Glomerular visceral epithelial cell (primary cell): ENCODE measurements at regions not wholly inside any gene's neighbourhood (a gene's known extent, or its start where the extent isn't known, plus 50 kb on each side); places are given as distances from the start of the nearest gene placed in this dataset.
A peak's percentile ranks its signal among the peaks of the same experiment; 100 is the strongest.

Source experiments
- DNase-seq: peaks from one replicate; pipeline ENCODE4 v3.0.0-alpha.2; 2016; ENCODE audit errors: extremely low spot score

DNA sequence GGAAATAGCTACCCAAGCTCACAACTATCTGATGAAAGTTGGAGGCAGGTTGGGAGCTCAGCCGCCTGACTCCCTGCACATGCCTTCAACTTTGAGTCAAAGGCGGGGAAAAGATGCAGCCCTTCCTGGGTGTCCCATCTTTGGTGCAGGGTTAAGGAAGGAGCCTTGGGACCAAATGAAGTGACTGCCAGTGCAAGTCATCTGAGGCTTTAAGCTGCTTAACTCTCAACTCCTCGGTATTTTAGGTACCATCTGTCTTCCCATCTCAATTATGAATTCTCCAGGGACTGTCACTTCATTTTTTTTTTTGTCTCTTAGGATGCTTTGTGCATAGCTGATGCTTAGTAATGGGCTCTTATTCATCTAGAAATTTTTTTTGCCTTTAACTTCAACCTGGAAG lies 408.8 kb upstream of the C2CD4B start:
- DNase-seq = no peak

DNA sequence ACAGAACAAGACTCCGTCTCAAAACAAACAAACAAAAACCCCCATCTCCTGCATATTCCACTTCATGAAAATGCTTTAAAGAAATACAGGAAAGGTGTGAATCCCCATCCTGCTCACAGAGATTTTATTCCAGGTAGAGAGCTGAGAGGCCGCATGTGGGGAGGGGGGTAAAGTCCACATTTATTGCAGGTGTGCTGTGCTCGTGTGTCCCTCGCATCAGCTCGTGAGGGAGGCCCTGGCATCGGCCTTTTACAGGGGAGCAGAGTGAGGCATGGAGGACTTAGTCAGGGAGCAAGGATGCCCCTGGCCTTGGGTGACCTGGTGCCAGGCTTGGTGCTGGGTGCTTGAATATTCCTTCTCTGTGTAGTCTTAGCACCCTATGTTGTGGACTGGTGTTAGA lies 413.5 kb upstream of the C2CD4B start:
- DNase-seq = no peak

DNA sequence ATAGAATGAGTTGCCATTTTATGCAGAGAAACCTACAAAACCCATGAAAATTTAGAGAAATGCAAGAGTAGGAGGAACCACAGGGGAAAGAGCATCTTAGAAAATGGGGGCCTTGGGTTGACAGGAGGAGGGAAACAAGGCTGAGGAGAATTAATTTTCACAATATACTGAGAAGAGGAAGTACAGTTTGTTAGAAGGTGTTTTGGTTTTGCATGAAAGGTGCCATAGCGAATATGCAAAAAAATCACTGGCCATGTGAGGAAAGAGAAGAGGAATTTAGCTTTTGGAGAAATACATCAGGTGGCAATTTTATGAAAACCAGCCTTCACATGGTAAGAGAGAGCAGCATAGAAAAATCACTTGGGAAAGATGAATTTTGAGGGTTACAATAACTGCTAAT lies 413.9 kb upstream of the C2CD4B start:
- DNase-seq = no peak

DNA sequence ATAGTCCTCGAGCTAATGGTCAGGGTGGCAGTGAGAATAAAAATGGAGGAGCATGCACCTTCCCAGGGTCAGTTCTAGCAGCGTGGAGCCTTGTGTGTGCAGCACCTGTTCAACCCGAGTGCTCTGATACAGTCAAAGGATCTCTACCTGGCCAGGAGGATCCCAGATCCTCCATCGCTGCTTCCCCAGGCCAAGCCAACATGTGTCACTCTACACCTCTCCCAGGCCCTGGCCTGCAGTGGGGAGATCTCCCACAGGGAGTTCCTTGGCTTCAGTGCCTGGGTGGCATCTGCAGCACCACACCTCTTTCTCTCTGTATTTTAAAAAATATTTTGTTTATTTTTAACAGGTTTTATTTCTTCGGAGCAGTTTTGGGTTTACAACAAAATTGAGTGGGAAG lies 414.8 kb upstream of the C2CD4B start:
- no peak for DNase-seq

DNA sequence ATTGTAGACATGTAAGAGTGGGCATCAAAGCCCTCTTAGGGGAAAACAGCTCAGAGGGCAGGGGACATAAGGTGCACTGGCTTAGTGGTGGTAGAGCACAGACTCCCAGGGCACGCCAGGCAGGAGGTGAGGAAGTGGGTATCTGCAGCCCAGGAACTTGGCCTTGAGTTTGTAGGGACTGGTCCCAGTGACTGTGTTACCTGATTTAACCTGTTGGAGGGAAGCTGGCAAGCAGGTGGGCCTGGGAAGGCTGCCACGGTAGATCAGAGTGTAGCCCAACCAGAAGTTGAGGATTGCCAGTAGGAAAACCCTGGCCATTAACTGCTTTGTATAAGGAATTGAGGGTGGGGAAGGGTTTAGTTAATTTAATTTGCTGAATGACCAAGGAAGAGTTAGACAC lies 417.5 kb upstream of the C2CD4B start:
- no peak for DNase-seq

DNA sequence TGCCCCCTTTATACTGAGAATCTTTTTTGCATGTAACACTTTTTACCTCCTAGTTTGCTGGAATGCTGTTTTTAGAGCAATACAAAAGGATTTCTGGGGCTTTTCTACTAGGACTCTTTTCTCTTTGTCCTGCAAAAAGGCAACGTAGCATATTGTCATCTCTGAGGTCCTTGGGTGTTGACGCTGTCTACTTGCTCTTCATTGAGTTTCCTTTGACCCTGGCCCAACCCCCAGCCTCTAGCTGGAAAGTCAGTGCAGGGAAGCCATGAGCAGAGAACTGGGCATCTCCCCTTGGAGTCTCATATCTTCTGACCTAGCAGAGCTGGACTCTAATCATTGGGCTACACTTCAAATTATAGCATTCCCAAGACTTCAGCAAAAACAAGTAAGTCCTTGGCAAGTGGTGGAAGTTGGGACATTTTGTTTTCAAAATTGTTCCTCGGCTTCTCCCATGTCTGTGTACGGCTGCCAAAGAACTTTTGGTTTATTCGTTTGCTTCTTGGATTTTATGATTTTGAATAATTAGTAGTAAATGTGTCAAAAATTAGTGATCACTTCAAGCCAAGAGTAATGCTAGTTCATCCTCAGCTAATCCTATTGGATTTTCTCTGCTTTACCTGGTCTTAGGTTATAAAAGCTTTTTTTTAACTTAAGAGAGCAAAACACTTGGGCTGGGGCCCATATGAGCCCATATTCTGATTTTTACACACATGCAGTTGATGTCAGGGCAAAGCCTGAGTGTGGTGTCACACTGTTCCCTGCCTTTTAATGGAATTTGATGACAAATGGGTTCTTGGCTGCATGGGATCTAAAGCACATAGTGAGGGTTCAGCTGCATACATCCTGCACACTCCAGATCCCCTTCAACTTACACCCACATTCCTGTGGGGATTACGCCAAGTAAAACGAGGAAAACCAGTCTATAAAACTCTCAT lies 419.5 kb upstream of the C2CD4B start:
- no peak for DNase-seq

DNA sequence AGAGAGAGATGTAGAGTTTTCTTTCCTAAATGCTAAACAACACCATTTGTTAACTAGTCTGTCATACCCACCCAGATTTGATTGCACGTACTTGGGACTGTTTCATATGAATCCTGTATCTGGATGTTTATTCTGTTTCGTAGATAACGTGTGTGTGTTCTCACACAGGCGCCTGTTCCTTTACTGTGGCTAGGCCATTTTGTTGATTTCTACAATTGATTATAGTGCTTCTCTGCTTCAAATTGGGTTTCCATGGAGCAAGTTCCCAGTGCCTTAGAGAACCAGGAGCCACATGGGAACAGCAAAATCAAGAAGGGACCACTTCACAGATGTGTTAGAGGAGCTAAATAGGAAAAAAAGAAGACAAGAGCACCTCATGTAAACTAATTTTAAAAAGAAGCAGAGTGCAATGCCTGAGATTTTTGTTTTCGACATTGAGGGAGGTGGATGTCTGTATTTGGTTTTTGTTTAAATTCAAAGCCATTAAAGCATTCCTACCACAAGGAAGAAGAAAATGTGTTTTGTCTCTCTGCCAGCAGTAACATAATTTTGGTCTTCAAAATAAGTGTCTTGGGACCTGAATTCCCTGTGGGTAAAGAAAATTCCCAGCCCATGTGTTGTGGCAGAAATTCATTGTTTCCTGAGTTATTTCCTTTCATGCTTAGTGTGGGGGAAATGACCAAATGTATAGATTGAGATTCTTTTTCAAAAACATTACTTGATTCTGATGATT lies 424.0 kb upstream of the C2CD4B start:
- peak; percentile 18 for DNase-seq

DNA sequence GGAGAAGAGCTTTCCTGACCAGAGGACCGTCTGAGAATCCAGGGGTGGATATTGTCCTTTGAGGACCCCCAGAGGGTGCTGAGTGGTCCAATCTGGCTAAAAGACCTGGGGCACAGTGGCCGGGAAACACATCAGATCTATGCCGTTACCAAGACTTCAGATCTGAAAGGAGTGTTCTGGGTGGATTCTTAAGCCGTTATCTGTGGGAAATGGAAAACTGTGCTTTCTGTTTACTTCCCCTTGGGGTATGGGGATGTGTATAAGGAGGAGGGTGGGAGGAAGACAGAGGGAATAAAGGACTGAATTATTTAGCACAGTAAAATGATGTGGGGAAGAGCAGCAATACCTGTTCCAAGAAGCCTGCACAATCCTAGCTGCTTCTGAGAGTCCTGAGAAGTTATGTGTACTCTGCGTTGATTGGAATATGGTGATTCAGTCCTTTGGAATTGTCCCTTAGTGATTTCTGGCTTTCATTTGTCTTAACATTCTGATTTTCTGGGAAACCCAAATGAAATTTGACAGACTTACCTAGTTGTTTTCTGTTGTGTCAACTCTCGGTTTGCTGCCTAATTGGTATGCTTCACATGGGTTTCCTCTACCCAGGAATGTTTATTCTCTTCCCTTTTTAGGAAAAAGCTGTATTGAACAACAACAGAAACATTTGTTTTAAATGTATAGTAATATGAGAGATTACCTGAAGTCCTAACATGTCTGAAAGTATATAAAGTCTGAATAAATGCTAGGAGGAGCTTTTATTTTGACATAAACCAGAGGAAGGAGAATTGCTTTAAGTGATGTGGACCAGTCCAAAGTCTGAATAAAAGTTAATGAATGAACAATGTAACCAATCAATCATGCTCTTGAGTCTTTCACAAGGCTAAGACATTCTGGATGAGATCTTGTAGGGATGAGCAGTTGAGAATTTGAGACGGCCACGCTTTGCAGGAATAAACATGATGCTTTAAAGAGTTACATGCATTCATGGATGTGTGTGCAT lies 427.1 kb upstream of the C2CD4B start:
- peak; percentile 36 for DNase-seq

DNA sequence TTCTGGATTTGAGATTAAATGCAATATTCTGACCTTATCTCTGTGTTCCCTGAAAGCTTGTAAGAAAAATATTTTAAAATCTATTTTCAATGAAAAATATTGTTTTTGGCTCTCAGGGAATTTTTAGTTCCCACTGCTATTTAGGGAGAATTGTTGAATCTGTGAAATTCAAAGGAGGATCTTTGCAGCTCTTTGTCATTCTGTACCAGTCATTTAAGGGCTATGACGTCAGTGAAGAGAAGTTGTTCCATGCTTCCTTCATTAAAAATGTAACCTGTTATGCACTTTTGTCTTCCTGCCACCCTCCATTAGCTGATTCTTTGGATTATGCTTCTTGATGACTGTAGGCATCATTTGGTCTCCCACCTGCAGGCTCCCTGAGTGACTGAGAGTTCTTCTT lies 427.8 kb upstream of the C2CD4B start:
- no peak for DNase-seq

DNA sequence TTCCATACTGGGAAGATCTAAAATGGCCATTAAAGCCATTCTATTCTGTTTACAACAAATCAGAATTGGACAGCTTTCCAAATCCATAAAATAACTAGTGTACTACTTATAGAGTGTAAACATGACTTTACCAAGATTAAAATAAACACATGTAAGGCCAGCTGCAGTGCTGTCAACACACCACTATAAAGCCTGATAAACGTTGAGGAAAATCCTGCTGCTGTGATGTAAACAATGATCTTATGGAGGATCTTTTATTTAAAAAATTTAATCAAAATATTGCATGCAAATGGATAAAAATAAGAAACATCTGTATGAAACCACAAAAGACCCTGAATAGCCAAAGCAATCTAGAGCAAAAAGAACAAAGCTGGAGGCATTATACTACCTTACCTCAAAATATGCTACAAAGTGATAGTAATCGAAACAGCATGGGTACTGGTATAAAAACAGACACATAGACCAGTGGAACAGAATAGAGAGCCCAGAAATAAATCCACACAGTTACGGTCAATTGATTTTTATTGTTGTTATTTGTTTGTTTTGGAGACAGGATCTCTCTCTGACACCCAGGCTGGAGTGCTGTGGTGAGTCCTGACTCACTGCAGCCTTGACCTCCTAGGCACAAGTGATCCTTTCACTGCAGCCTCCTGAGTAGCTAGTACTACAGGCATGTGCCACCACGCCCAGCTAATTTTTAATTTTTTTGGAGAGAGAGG lies 428.8 kb upstream of the C2CD4B start:
- peak; percentile 11 for DNase-seq

DNA sequence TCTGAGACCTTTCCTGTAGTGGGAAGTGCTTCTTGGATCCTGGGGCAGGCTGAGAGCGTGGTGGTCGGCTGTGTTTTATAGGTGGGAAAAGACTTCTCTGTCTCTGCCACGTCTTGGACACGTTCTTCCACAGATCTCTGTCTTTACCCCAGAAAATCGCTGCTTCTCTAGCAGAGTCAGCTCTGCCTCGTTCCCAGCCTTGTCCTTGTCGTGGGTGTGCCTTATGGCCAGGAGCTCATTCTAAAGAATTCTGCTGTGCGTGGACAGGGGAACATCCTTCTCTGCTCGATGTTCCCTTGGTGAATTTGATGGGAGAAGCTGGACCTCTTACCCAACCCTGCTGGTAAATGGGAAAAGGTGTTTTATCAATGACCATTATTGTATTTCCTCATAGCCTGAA lies 433.1 kb upstream of the C2CD4B start:
- DNase-seq = no peak

DNA sequence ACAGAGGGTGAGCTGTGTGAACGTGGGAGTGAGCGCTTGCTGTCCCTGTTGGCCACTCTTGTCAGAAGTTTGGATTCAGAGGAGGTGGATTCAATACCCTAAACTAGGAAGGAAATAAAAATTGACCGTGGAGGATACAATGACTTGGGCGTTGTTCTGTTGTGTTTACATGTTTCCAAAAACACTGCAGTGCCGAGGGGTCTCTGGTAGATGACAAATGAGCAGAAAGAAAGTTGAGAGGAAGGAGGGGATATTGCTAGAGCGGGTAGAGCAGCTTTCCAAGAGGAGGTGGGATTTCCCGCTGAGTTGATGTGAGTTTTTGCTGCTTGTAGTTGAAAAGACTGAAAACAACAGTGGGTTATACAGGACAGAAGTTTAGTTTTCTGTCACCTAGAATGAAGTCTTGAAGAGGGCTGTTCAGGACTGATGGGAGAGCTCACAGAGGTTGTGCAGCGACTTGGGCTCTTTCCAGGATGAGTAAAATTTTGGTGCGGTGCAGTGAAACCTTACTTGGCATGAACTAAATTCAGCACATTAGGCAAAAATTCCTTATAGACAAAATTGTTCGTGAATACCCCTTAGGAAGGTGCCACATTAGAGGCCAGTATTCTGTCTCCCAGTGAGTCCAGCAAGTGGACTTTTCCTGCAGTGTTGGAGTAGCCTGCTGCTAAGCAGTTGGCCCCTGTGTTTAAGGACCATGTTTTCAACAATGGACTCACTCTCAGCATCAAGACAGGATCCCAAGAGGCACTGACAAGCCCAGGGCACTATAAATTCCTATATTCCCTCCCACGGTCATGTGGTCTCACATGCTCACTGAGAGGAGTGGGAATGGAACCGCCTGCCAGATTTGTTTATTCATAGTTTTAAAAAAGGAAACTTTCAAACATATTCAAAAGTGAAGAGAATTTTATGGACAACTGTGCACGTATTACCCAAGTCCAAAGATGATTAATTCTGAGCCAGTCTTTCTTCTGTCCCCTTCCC lies 435.0 kb upstream of the C2CD4B start:
- DNase-seq = no peak

DNA sequence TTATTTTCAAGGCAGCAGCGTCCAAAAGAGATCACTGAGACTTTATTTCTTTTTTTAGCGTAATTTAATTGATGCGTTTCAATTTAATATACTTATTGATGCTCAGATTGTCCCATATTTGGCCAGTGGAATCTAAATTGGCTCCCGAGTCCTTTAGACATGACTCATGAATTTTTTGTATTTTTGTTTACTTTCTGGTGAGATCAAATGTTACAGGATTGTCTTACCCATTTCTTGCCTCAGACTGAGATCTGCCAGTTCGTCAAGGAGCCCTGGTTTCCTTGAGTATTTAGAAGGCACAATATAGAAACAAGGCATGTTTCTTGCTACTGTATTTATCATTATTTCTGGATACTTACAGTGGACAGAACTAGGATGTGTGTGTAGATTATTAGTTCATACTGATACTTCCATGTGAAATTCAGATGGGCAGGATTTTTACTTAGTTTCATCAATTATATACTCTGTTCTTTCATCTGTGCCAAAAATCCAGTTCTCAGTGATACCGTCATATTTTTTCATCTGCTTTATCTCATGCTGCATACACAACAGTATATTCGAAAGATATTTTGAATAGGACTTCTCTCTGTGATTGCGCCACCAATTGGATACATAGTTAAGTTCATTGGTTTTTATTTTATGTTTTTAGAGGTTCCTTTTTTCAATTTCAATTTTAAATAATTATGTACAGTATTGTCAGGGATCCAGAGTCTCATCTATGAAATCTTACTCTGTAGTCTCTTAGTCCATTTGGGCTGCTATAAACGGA lies 436.9 kb upstream of the C2CD4B start:
- no peak for DNase-seq

DNA sequence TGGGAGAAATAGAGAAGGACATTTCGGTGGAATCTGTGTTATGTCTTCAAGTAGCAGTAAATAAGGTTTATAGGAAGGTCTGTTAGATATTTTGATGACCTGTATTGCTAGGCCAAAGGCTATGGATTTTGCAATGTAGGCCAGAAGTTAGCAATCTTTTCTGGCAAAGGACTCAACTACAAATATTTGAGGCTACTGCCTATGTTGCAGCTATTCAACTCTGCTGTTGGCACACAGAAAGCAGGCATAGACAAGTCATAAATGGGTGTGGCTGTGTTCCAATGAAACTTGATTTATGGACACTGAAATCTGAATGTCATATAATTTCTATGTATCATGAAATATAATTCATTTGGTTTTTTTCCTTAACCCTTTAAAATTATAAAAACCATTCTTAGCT lies 438.7 kb upstream of the C2CD4B start:
- no peak for DNase-seq

DNA sequence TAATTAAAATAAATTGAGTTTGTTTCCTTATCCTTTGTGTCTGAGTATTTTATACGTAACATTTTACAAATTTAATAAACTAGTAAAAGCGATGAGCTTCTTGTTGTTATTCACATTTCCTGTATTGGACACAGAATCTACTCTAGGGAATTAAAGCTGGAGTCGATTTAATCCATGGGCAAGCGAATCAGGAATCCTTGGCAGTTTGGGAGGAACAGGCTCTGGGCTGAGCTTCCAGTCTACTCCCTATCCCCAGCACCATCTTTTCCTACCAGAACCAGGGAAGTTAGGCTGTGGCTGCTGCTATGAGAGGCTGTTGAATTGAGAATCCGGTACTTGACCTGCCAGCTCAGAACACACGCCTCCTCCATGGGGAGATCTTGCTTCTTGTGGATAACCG lies 437.3 kb upstream of the TPM1 start:
- DNase-seq = no peak

DNA sequence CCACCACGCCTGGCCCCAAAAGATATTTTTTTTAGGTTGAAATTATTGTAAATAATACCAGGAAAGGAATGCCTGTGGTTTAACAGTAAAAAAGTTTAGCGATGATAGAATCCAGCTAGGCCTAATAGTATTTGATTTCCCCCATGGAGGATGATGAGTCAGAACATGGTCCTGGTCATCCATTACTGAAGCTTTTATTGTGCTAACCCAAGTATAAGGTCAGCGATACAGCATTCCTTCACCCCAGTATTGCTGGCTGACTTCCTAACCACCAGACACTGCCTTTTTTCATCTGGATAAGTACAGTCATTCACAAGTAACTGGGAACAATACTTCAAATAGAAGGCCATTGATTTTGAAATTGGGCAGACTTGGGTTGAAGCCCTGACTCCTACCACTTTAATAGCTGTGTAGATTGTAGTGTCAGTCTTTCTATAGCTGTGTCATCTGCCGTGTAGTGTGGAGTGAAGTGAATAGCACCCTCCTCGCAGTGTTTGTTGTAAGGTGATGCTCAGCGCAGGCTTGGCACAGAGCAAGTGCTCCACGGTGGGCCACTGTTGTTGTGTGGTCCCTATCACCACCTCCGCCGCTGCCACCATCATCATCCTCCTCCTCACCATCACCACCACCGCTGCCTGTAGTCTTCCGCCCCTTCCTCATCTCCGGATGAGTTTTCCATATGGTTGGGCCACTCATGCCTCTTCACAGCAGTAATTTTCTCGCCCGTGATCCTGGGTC lies 436.0 kb upstream of the TPM1 start:
- peak; percentile 98 for DNase-seq

DNA sequence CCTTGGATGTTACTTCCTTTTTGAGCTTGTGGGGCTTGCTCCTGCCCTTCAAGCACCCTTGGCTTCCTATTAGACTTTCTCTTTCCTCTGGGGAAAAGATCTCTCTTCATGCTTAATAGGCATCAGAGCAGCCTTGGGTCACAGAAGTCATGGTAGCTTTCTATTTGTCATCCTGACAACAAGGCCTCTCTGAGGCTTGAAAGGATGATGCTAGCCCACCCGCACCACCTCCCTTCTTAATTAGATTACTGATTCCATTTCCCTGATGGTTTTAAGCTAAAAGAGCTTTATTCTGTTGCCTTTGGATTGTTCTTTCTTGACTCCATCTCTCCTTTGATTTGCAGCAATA lies 435.5 kb upstream of the TPM1 start:
- DNase-seq = no peak

DNA sequence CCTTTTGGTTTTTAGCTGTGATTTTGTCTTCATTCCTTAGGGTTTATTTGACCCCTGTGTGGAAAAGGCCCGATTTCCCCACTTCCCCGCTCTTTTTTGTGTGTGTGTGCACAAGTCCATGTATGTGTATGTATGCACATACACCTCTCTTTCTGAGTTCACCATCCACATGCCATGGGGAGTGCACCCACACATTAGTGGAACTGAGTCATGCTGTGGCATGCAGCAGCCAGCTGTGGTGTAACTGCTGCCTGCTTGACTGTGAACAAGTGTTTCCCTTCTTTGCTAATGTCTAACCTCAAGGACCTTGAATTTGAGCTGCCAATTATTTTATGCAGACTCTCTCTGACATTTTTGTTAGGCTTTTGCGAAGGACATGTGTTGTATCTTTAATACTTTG lies 434.9 kb upstream of the TPM1 start:
- DNase-seq = peak; percentile 75

DNA sequence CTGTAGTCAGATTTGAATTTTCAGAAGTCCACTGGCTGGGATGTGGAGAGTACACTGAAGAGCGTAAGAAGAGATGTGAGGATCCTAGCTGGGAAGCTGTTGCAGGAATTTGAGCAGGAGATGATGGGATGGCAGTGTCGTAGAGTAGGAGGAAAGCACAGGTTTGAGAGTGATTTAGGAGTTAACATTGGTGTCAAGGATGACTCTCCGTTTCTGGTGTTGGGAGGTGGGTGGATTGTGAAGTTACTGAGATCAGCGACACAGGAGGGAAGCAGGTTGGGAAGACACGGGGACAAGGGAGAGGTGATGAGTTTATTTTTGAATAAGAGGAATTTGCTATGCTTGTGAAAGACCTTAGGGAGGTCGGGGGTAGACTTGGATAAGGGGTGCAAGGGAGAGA lies 434.2 kb upstream of the TPM1 start:
- DNase-seq = no peak
